ENCODE measurements at regions not wholly inside any gene's neighbourhood (a gene's known extent, or its start where the extent isn't known, plus 50 kb on each side); places are given as distances from the start of the nearest gene placed in this dataset.

DNA sequence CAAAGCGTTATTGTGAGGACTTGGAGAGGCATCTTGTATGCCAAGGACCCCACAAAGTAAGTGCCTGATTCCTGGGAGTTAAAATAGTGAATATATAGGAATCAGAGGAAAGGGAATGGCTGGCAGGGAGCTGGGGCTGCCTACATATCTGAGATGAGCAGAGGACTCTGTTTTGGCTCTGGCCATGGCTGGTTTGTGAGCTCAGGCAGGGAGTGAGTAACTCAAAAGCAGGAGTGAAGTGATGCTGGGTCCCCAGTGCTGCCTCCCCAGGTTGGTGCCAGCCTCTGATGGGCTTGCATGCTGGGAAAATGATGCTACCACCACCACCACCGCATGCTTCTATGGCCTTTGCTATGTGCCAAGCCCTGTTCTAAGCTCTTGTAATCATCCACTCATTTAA lies 246.0 kb upstream of the MVB12B start:
- Histone ChIP-seq H3K27me3 (ENCODE audit: control insufficient read depth in 2 of 2, insufficient read depth in 2 of 2, low read length in 2 of 2) (no peaks in the 10 kb centered on the region), H2AFZ (ENCODE audit: insufficient read depth, low read depth, low read length, poor library complexity, severe bottlenecking) (no peak overlapping the region), H3K9ac (ENCODE audit: insufficient read depth, low read length, poor library complexity, severe bottlenecking) (no peak overlapping the region), H3K9me3 (replicated peaks in 1 of 2; ENCODE audit: control insufficient read depth in 1 of 2, insufficient read depth in 1 of 2, low read length in 2 of 2) (no peaks in the 10 kb centered on the region), H3K4me1 (ENCODE audit: control insufficient read depth in 1 of 2, insufficient read depth in 2 of 2, low read length in 2 of 2) (no peaks in the 10 kb centered on the region), H3K4me3 (replicated peaks in 1 of 3; ENCODE audit: low read depth in 2 of 3, low read length in 3 of 3) (no peak overlapping the region), H3K27ac (ENCODE audit: low read depth in 1 of 2, low read length in 2 of 2) (no peak overlapping the region), H3K79me2 (ENCODE audit: insufficient read depth, low read length) (no peaks in the 10 kb centered on the region), H3K36me3 (replicated peaks in 1 of 2; ENCODE audit: control insufficient read depth in 1 of 2, insufficient read depth in 2 of 2, low read length in 2 of 2) (no peaks in the 10 kb centered on the region), H4K20me1 (ENCODE audit: insufficient read depth, low read length) (no peaks in the 10 kb centered on the region), H3K4me2 (replicated peaks; ENCODE audit: extremely low read depth, low read length, poor library complexity, severe bottlenecking) (no peak overlapping the region)
- Mint-ChIP-seq H3K9me3 (peaks cover 0 to 2% (median 0%) of the 10 kb centered on the region in 7 donors), H3K4me1 (peaks cover 2% of the 10 kb centered on the region), H3K27ac (no peak overlapping the region), H3K4me3 (no peak overlapping the region), H3K36me3 (no peaks in the 10 kb centered on the region), H3K27me3 (ENCODE audit: low read depth in 3 of 3) (peaks cover 11 to 28% (median 11%) of the 10 kb centered on the region in 3 donors)
- intact Hi-C loops (cut with micrococcal nuclease): no loop called here
- no peak for DNase-seq
- TF ChIP-seq, protein P1, sequence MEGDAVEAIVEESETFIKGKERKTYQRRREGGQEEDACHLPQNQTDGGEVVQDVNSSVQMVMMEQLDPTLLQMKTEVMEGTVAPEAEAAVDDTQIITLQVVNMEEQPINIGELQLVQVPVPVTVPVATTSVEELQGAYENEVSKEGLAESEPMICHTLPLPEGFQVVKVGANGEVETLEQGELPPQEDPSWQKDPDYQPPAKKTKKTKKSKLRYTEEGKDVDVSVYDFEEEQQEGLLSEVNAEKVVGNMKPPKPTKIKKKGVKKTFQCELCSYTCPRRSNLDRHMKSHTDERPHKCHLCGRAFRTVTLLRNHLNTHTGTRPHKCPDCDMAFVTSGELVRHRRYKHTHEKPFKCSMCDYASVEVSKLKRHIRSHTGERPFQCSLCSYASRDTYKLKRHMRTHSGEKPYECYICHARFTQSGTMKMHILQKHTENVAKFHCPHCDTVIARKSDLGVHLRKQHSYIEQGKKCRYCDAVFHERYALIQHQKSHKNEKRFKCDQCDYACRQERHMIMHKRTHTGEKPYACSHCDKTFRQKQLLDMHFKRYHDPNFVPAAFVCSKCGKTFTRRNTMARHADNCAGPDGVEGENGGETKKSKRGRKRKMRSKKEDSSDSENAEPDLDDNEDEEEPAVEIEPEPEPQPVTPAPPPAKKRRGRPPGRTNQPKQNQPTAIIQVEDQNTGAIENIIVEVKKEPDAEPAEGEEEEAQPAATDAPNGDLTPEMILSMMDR (IDR thresholded peaks at IDR 0.05): no peak
- WGBS (ENCODE audit: insufficient coverage): 43% methylated on average over 1 of the region's 2 CpGs

DNA sequence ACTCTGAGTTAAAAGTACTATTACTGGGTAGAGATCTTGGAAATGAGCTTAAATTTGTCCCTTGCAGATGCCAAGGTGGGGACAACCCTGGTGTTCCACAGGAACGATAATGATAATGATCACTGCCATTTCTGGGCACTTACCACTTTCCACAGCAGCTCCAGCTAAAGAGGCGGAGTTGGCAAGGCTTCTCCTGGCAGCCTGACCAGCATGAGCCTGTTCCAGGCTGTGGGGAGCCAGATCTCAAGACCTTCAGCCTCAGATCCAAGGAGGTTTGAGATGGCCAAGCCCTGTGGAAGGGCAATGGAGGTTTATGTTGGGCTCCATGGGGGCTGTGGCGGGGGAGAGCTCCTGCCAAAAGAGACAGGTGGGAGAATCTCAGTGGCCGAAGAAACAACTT lies 244.9 kb upstream of the MVB12B start:
- H3K79me2 ChIP-seq (ENCODE audit: insufficient read depth, low read length): no peaks in the 10 kb centered on the region
- TF ChIP-seq, protein P1 (IDR thresholded peaks at IDR 0.05): no peak
- H2AFZ ChIP-seq (ENCODE audit: insufficient read depth, low read depth, low read length, poor library complexity, severe bottlenecking): no peak overlapping the region
- no peaks in the 10 kb centered on the region for H3K36me3 Mint-ChIP-seq
- H3K4me1 ChIP-seq (ENCODE audit: control insufficient read depth in 1 of 2, insufficient read depth in 2 of 2, low read length in 2 of 2): no peaks in the 10 kb centered on the region
- H3K27ac Mint-ChIP-seq: no peak overlapping the region
- peaks cover 9 to 31% (median 10%) of the 10 kb centered on the region in 3 donors for H3K27me3 Mint-ChIP-seq (ENCODE audit: low read depth in 3 of 3)
- no peak overlapping the region for H3K4me3 Mint-ChIP-seq
- H3K9me3 Mint-ChIP-seq: peaks cover 0 to 2% (median 0%) of the 10 kb centered on the region in 7 donors
- no peak overlapping the region for H3K4me3 ChIP-seq (replicated peaks in 1 of 3; ENCODE audit: low read depth in 2 of 3, low read length in 3 of 3)
- intact Hi-C loops (cut with micrococcal nuclease): no loop called here
- H3K4me1 Mint-ChIP-seq: peaks cover 2% of the 10 kb centered on the region
- DNase-seq: no peak
- no peaks in the 10 kb centered on the region for H3K27me3 ChIP-seq (ENCODE audit: control insufficient read depth in 2 of 2, insufficient read depth in 2 of 2, low read length in 2 of 2)
- no peaks in the 10 kb centered on the region for H3K36me3 ChIP-seq (replicated peaks in 1 of 2; ENCODE audit: control insufficient read depth in 1 of 2, insufficient read depth in 2 of 2, low read length in 2 of 2)
- H4K20me1 ChIP-seq (ENCODE audit: insufficient read depth, low read length): no peaks in the 10 kb centered on the region
- H3K4me2 ChIP-seq (replicated peaks; ENCODE audit: extremely low read depth, low read length, poor library complexity, severe bottlenecking): no peak overlapping the region
- no peak overlapping the region for H3K9ac ChIP-seq (ENCODE audit: insufficient read depth, low read length, poor library complexity, severe bottlenecking)
- 80% methylated on average over 2 of the region's 4 CpGs for WGBS (ENCODE audit: insufficient coverage)
- H3K27ac ChIP-seq (ENCODE audit: low read depth in 1 of 2, low read length in 2 of 2): no peak overlapping the region
- no peaks in the 10 kb centered on the region for H3K9me3 ChIP-seq (replicated peaks in 1 of 2; ENCODE audit: control insufficient read depth in 1 of 2, insufficient read depth in 1 of 2, low read length in 2 of 2)

All from CD14-positive monocyte (primary cell).